HEK293 (cell line): ENCODE measurements at regions not wholly inside any gene's neighbourhood (a gene's known extent, or its start where the extent isn't known, plus 50 kb on each side); places are given as distances from the start of the nearest gene placed in this dataset.
A peak's percentile ranks its signal among the peaks of the same experiment; 100 is the strongest.

ENCODE experiments used
- BCL11A ChIP-seq: fragments of 450-650 bp; formaldehyde crosslinking; IDR thresholded peaks from 2 replicates; pipeline ENCODE4 v1.5.1; 2016; ENCODE audit warnings: low read depth, missing biosample characterization, missing genetic modification characterization
- ZNF112 ChIP-seq: fragments of 450-650 bp; formaldehyde crosslinking; IDR thresholded peaks from 2 replicates; pipeline ENCODE4 v1.5.0; 2017; ENCODE audit warnings: missing biosample characterization, missing genetic modification characterization
- ZNF239 ChIP-seq: fragments of 450-650 bp; formaldehyde crosslinking; IDR thresholded peaks from 2 replicates; pipeline ENCODE4 v1.5.1; 2016; ENCODE audit warnings: missing biosample characterization, missing genetic modification characterization
- ZNF24 ChIP-seq: fragments of 450-650 bp; formaldehyde crosslinking; IDR thresholded peaks from 2 replicates; pipeline ENCODE4 v1.5.1; 2016; ENCODE audit warnings: missing biosample characterization, missing genetic modification characterization
- ZNF274 ChIP-seq, 2 experiments: fragments of 200-500 bp in 1 of 2; fragments of 450-650 bp in 1 of 2; sonication (Bioruptor generic) in 1 of 2; formaldehyde crosslinking in 1 of 2; IDR thresholded peaks; 2 replicates each; pipeline versions ENCODE4 v1.5.1 to v1.6.1; 2014 to 2016; ENCODE audit warnings: borderline replicate concordance in 1 of 2, inconsistent platforms in 1 of 2, low read length in 1 of 2, missing biosample characterization in 1 of 2, missing genetic modification characterization in 1 of 2
- ZNF350 ChIP-seq: fragments of 450-650 bp; formaldehyde crosslinking; IDR thresholded peaks from 2 replicates; pipeline ENCODE4 v1.5.0; 2017; ENCODE audit warnings: missing biosample characterization, mild to moderate bottlenecking, missing genetic modification characterization
- ZNF423 ChIP-seq: fragments of 450-650 bp; formaldehyde crosslinking; IDR thresholded peaks from 2 replicates; pipeline ENCODE4 v1.5.1; 2016; ENCODE audit warnings: missing biosample characterization, missing genetic modification characterization
- ZNF791 ChIP-seq: fragments of 450-650 bp; formaldehyde crosslinking; IDR thresholded peaks from 2 replicates; pipeline ENCODE4 v1.5.1; 2016; ENCODE audit warnings: missing biosample characterization, missing genetic modification characterization
- ZSCAN23 ChIP-seq: fragments of 450-650 bp; formaldehyde crosslinking; IDR thresholded peaks from 2 replicates; pipeline ENCODE4 v1.5.1; 2016; ENCODE audit warnings: missing biosample characterization, missing genetic modification characterization
- TF ChIP-seq, protein P1 (sequence below): fragments of 450-650 bp; formaldehyde crosslinking; IDR thresholded peaks from 2 replicates; pipeline ENCODE4 v1.5.1; 2016; ENCODE audit warnings: missing biosample characterization, missing genetic modification characterization
- TF ChIP-seq, protein P2 (sequence below): fragments of 450-650 bp; IDR thresholded peaks from 2 replicates; pipeline ENCODE4 v1.5.1; 2018; ENCODE audit warnings: missing biosample characterization, mild to moderate bottlenecking, missing genetic modification characterization

DNA sequence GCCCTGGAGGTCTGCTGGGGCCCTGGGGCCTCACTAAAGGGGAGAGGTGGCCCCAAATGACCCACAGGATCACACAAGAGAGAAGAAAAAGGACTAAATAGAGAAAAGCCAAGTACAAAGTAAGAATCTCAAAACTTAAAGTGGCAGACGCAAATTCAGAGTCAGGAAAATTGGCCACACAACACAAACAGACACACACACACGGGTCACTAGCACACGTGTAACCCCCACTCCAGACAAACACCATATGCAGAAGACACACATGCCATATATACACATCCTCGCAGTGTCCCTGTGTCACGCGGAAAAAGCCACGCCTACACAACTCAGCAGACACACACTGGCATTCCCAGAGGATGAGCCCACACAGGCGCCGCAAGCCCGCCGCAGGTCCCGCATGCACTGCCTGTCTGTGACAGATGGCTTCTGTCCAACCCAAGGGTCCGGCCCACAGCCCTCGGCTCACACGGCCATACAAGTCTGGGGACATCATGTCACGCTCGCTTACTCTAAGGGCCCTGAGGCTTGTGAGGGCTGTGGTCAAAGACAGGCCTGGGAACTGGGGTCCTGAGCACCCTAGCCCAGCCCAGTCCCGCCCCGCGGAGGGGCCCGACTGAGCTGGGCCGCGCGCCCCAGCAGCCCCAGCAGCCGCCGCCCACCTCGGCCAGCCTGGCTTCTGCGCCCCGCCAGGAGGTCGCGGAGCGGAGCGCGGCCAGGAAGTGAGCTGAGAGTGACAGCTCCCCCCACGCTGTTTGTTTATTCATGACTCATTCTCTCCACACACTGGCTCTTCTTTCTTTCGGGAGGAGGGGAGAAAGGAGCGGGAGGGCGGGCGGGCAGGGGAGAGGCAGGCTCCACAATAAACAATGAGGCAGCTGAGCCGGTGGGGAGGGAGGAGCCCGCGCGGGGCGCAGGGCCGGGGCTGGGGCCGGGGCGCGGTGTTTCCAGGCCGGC, 95.5 kb upstream of the ZMIZ1 start:
- TF ChIP-seq, protein P1, sequence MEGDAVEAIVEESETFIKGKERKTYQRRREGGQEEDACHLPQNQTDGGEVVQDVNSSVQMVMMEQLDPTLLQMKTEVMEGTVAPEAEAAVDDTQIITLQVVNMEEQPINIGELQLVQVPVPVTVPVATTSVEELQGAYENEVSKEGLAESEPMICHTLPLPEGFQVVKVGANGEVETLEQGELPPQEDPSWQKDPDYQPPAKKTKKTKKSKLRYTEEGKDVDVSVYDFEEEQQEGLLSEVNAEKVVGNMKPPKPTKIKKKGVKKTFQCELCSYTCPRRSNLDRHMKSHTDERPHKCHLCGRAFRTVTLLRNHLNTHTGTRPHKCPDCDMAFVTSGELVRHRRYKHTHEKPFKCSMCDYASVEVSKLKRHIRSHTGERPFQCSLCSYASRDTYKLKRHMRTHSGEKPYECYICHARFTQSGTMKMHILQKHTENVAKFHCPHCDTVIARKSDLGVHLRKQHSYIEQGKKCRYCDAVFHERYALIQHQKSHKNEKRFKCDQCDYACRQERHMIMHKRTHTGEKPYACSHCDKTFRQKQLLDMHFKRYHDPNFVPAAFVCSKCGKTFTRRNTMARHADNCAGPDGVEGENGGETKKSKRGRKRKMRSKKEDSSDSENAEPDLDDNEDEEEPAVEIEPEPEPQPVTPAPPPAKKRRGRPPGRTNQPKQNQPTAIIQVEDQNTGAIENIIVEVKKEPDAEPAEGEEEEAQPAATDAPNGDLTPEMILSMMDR (tag by site-specific recombination) = no peak
- TF ChIP-seq BCL11A (tag by site-specific recombination) (0 out of 2 replicates have a peak, but pooled peaks have one; percentile 12), ZNF274 (IDR thresholded peaks at IDR 0.05; ENCODE audit: low read length) (no peak), ZNF274 (tag by site-specific recombination; IDR thresholded peaks at IDR 0.05; ENCODE audit: borderline replicate concordance) (no peak), ZNF423 (tag by site-specific recombination) (no peak), ZNF24 (tag by site-specific recombination) (no peak), ZNF112 (tag by site-specific recombination) (no peak), ZSCAN23 (tag by site-specific recombination) (no peak), ZNF791 (no peak), ZNF239 (tag by site-specific recombination) (no peak), ZNF350 (tag by site-specific recombination) (no peak)
- TF ChIP-seq, protein P2, sequence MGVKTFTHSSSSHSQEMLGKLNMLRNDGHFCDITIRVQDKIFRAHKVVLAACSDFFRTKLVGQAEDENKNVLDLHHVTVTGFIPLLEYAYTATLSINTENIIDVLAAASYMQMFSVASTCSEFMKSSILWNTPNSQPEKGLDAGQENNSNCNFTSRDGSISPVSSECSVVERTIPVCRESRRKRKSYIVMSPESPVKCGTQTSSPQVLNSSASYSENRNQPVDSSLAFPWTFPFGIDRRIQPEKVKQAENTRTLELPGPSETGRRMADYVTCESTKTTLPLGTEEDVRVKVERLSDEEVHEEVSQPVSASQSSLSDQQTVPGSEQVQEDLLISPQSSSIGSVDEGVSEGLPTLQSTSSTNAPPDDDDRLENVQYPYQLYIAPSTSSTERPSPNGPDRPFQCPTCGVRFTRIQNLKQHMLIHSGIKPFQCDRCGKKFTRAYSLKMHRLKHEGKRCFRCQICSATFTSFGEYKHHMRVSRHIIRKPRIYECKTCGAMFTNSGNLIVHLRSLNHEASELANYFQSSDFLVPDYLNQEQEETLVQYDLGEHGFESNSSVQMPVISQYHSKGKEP (tag by site-specific recombination) = no peak
